Skeletal muscle satellite cell (primary cell): ENCODE measurements at regions not wholly inside any gene's neighbourhood (a gene's known extent, or its start where the extent isn't known, plus 50 kb on each side); places are given as distances from the start of the nearest gene placed in this dataset.

ENCODE experiments used
- H3K27me3 ChIP-seq: 2 replicates; pipeline ENCODE4 v1.7.0; 2013; ENCODE audit warnings: low read length; ENCODE audit not compliant: control insufficient read depth, insufficient read depth
- H3K36me3 ChIP-seq: 2 replicates; pipeline ENCODE4 v1.7.0; 2013; ENCODE audit warnings: mild to moderate bottlenecking, control low read depth, low read length; ENCODE audit not compliant: insufficient read depth
- H3K4me1 ChIP-seq: 2 replicates; pipeline ENCODE4 v1.7.0; 2013; ENCODE audit warnings: low read length; ENCODE audit not compliant: control insufficient read depth, insufficient read depth
- H3K4me2 ChIP-seq: 2 replicates; pipeline ENCODE4 v1.7.0; 2013; ENCODE audit warnings: mild to moderate bottlenecking, low read length
- H3K4me3 ChIP-seq: 2 replicates; pipeline ENCODE4 v1.7.0; 2013; ENCODE audit warnings: low read length
- H3K9ac ChIP-seq: 2 replicates; pipeline ENCODE4 v1.7.0; 2013; ENCODE audit warnings: mild to moderate bottlenecking, low read depth, low read length, moderate library complexity
- H3K9me3 ChIP-seq: replicated peaks from 2 replicates; pipeline ENCODE4 v1.7.0; 2013; ENCODE audit warnings: mild to moderate bottlenecking, control low read depth, low read length

DNA sequence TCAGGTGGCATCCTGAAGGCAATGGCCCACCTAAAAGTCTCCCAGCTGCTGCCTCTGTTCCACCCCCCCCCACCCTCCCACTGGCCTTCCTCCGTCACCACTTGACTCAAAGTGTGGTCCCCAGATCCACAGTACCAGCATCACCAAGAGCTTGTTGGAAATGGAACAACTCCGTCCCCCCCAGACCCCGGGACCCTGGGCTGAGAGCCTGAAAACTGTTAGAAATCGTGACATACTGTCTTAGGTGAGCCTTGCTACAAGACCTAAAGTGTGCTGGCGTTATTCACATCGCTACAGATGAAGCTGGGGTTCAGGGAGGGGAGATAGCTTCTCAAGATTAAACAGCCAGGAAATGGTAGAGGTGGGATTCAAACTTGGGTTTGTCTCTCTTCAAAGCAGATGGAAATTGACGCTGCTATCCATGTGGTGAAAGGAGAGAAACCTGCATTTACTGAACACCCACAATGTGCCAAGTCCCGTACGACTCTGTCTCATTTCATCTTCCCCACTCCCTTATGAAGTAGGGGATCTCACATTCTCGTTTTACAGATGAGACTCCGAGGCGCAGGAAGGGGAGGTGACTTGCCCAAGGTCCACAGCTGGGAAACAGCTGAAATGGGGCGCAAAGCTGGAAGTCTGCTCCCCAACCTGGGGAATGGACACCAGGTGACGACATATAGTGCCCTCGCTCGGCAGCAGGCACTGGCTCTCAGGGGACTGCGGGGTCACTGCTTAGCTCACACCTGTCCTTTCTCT lies 52.8 kb upstream of the IFFO2 start:
- no peak overlapping the region for H3K9ac ChIP-seq
- no peak overlapping the region for H3K4me3 ChIP-seq

DNA sequence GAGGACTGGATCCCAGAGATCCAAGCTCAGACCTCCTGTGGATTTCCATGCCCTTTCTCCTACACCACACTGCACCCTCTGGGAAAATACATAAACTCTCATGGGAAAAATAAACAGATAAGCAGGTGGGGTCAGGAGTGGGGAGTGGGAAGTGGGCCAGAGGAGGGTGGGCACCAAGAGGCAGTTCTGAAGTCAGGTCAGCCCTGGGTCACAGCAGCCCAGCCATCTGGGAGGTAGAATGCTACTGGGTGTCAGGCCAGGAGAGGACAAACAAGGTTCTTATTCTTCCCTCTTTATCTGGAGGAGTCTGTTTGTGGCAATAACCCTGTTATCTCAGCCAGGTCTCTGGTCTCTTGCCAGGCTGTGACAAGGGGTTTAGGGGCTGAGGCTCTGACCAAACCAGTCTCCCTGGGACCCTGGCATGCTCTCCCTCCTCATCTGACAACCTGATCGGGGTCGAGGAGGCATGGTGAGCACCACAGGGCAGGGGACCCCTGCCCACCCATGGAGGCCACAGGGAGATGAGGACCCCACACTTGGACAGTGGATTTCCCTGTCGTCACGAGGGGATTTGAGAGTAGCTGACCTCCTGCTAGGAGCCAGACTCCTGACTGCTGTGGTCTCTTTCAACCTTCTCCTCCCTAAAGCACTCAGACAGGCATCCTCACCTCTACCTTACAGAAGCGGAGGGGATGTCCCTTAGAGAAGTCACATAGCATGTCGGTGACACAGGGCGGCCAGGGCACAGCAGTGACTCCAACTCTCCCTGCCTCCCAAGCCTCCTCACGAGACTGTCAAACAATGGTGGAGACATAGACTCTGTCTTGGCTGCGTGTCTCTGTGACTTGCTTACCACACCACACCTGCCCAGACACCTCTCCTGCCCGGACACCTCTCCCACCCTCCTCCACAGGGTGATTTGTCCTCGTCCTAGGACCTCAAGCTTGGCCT lies 51.3 kb upstream of the IFFO2 start:
- Histone ChIP-seq H3K9me3 (no peaks in the 10 kb centered on the region), H3K9ac (no peak overlapping the region), H3K4me1 (peaks cover 31% of the 10 kb centered on the region), H3K27me3 (no peaks in the 10 kb centered on the region), H3K4me3 (no peak overlapping the region), H3K4me2 (no peak overlapping the region), H3K36me3 (no peaks in the 10 kb centered on the region)

More for the DNA sequence above, 52.8 kb upstream of the IFFO2 start:
- H3K4me2 ChIP-seq = no peak overlapping the region
- H3K4me1 ChIP-seq = peaks cover 31% of the 10 kb centered on the region
- no peaks in the 10 kb centered on the region for H3K27me3 ChIP-seq
- no peaks in the 10 kb centered on the region for H3K36me3 ChIP-seq
- H3K9me3 ChIP-seq = no peaks in the 10 kb centered on the region

DNA sequence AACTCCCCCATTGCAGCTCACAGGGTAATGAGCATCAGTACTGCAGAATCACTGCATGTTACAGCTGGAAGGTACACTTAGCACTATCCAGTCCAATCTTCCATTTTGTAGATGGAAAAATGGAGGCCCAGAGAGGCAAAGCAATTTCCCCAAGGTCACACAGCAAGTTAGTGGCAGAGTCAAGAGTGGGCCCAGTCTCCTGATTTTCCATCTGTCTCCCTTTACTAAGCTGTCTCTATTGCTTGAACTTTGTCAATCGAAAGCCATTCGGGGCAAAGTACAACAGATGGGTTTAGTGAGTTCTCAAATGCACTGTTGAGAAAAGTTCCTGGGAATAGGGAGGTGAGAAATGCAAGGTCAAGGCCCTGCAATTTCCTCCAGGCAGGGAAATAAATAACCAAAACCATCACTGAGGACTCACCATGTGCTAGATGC lies 50.4 kb upstream of the IFFO2 start:
- no peak overlapping the region for H3K9ac ChIP-seq
- H3K4me2 ChIP-seq = no peak overlapping the region
- H3K4me3 ChIP-seq = no peak overlapping the region
- no peaks in the 10 kb centered on the region for H3K9me3 ChIP-seq
- no peaks in the 10 kb centered on the region for H3K27me3 ChIP-seq
- H3K36me3 ChIP-seq = no peaks in the 10 kb centered on the region
- H3K4me1 ChIP-seq = peaks cover 24% of the 10 kb centered on the region
